GM19467 (cell line): ENCODE measurements at regions not wholly inside any gene's neighbourhood (a gene's known extent, or its start where the extent isn't known, plus 50 kb on each side); places are given as distances from the start of the nearest gene placed in this dataset.

ENCODE experiments used
- ATAC-seq: cut with Tn5 transposase; IDR thresholded peaks from one replicate; pipeline ENCODE4 v1.9.1; 2021; ENCODE audit warnings: mild to moderate bottlenecking, moderate library complexity; ENCODE audit not compliant: unreplicated experiment

- no peak for ATAC-seq
These were observed 84.2 kb upstream of the SALL3 start for GRCh38 chr18:78895207-78896001.

GRCh38 chr18:78896111-78896905 is 83.3 kb upstream of the SALL3 start:
- ATAC-seq: no peak

- ATAC-seq: no peak
These were observed 81.6 kb upstream of the SALL3 start for GRCh38 chr18:78898066-78898465.

- ATAC-seq: no peak
These were observed 81.0 kb upstream of the SALL3 start for GRCh38 chr18:78898635-78899034.

- no peak for ATAC-seq
These were observed 80.4 kb upstream of the SALL3 start for GRCh38 chr18:78899241-78899640.

GRCh38 chr18:78900938-78901909 is 78.4 kb upstream of the SALL3 start:
- ATAC-seq: no peak

- no peak for ATAC-seq
These were observed 77.5 kb upstream of the SALL3 start for GRCh38 chr18:78901923-78902794.

- no peak for ATAC-seq
These were observed 76.7 kb upstream of the SALL3 start for GRCh38 chr18:78902795-78903435.

GRCh38 chr18:78903436-78904178 is 76.0 kb upstream of the SALL3 start:
- no peak for ATAC-seq

GRCh38 chr18:78904179-78904531 is 75.5 kb upstream of the SALL3 start:
- ATAC-seq: no peak

- ATAC-seq: no peak
These were observed 74.3 kb upstream of the SALL3 start for GRCh38 chr18:78905334-78905733.

GRCh38 chr18:78906066-78906465 is 73.6 kb upstream of the SALL3 start:
- no peak for ATAC-seq

GRCh38 chr18:78908462-78909260 is 71.0 kb upstream of the SALL3 start:
- no peak for ATAC-seq

GRCh38 chr18:78911751-78912283 is 67.8 kb upstream of the SALL3 start:
- no peak for ATAC-seq

- no peak for ATAC-seq
These were observed 67.3 kb upstream of the SALL3 start for GRCh38 chr18:78912336-78912735.

- no peak for ATAC-seq
These were observed 66.8 kb upstream of the SALL3 start for GRCh38 chr18:78912844-78913243.

- ATAC-seq: no peak
These were observed 66.2 kb upstream of the SALL3 start for GRCh38 chr18:78913395-78913794.

- ATAC-seq: no peak
These were observed 65.8 kb upstream of the SALL3 start for GRCh38 chr18:78913830-78914231.
